H1 (cell line): ENCODE measurements at regions not wholly inside any gene's neighbourhood (a gene's known extent, or its start where the extent isn't known, plus 50 kb on each side); places are given as distances from the start of the nearest gene placed in this dataset.
"Not testable (repeated sequence)": the region's sequence is repeated elsewhere in the genome, so short reads cannot be mapped to it uniquely, and the experiment has no call there.

Experiments used
- CTCF ChIA-PET: fragments of 300-600 bp; sonication (Branson Sonifier 250); formaldehyde crosslinking; loops from one replicate; lab custom pipeline; 2021; ENCODE audit not compliant: partially characterized antibody; lab: Charles Lee
- POLR2A ChIA-PET: fragments of 300-600 bp; sonication (Branson Sonifier 250); formaldehyde crosslinking; loops from one replicate; lab custom pipeline; 2021; ENCODE audit warnings: inconsistent platforms; ENCODE audit not compliant: partially characterized antibody; lab: Charles Lee
- DNase-seq, 2 experiments: peaks; one replicate each; pipeline versions ENCODE4 v3.0.0 to v3.0.0-alpha.2; 2010 to 2022; ENCODE audit warnings: low spot score in 2 of 2, low read depth in 1 of 2, mixed read lengths in 1 of 2
- FAIRE-seq: peaks from 2 replicates; lab custom pipeline; 2011; peaks lifted over from hg19 to GRCh38; lab: Jason Lieb, UNC
- H2AFZ ChIP-seq: 2 replicates; pipeline ENCODE4 v1.8.1; 2012; ENCODE audit warnings: low read length, inconsistent platforms
- H2AK5ac ChIP-seq: 2 replicates; pipeline ENCODE4 v1.6.1; 2013; ENCODE audit warnings: low read depth, low read length
- H2BK120ac ChIP-seq: replicated peaks from 2 replicates; pipeline ENCODE3; 2013; ENCODE audit warnings: low read depth, low read length, inconsistent platforms
- H2BK12ac ChIP-seq: 2 replicates; pipeline ENCODE4 v1.6.1; 2013; ENCODE audit warnings: low read depth, low read length
- H2BK15ac ChIP-seq: 2 replicates; pipeline ENCODE4 v1.6.1; 2013; ENCODE audit warnings: low read length
- H2BK20ac ChIP-seq: 2 replicates; pipeline ENCODE4 v1.6.1; 2013; ENCODE audit warnings: low read length
- H2BK5ac ChIP-seq: 2 replicates; pipeline ENCODE4 v1.6.1; 2013; ENCODE audit warnings: low read depth, low read length
- H3K14ac ChIP-seq: 2 replicates; pipeline ENCODE4 v1.6.1; 2013; ENCODE audit warnings: inconsistent platforms; ENCODE audit not compliant: insufficient read length
- H3K18ac ChIP-seq: 2 replicates; pipeline ENCODE4 v1.6.1; 2013; ENCODE audit warnings: low read length; ENCODE audit errors: extremely low read depth
- H3K23ac ChIP-seq: 2 replicates; pipeline ENCODE4 v1.6.1; 2013; ENCODE audit warnings: inconsistent platforms; ENCODE audit not compliant: insufficient read length
- H3K23me2 ChIP-seq: 2 replicates; pipeline ENCODE4 v1.6.1; 2013; ENCODE audit warnings: low read depth, low read length
- H3K27ac ChIP-seq: 2 replicates; pipeline ENCODE4 v1.6.1; 2011; ENCODE audit warnings: low read depth, low read length, inconsistent platforms
- H3K27me3 ChIP-seq, 4 experiments: replicated peaks in 1 of 4; 1 replicate in 1 of 4; 2 replicates in 3 of 4; pipeline versions ENCODE4 v1.6.1 to v1.8.1; 2011 to 2013; ENCODE audit warnings: low read length in 3 of 4, mild to moderate bottlenecking in 3 of 4, inconsistent platforms in 2 of 4, mixed read lengths in 2 of 4, moderate library complexity in 1 of 4; ENCODE audit not compliant: control insufficient read depth in 3 of 4, insufficient read depth in 3 of 4; ENCODE audit errors: extremely low read depth in 1 of 4
- H3K36me3 ChIP-seq, 4 experiments: 2 replicates each; pipeline versions ENCODE4 v1.6.1 to v1.8.1; 2011 to 2013; ENCODE audit warnings: mild to moderate bottlenecking in 4 of 4, low read length in 3 of 4, moderate library complexity in 2 of 4, control low read depth in 1 of 4, inconsistent platforms in 1 of 4; ENCODE audit not compliant: insufficient read depth in 4 of 4, control insufficient read depth in 2 of 4
- H3K4ac ChIP-seq: replicated peaks from 2 replicates; pipeline ENCODE3; 2013; ENCODE audit warnings: low read length, low read depth, mixed read lengths, inconsistent platforms; ENCODE audit not compliant: insufficient read length
- H3K4me1 ChIP-seq, 4 experiments: replicated peaks in 1 of 4; 1 replicate in 1 of 4; 2 replicates in 3 of 4; pipeline versions ENCODE4 v1.6.1 to v1.8.1; 2011 to 2013; ENCODE audit warnings: low read length in 3 of 4, inconsistent platforms in 2 of 4, mixed read lengths in 1 of 4; ENCODE audit not compliant: insufficient read depth in 4 of 4, control insufficient read depth in 3 of 4
- H3K4me2 ChIP-seq, 2 experiments: 2 replicates each; pipeline versions ENCODE4 v1.6.1 to v1.8.1; 2011 to 2013; ENCODE audit warnings: low read depth in 2 of 2, low read length in 2 of 2, control low read depth in 1 of 2, inconsistent platforms in 1 of 2, mild to moderate bottlenecking in 1 of 2; ENCODE audit not compliant: insufficient read depth in 1 of 2
- H3K4me3 ChIP-seq, 4 experiments: fragments of 200-600, 300-600 bp in 1 of 4; sonication (generic), shearing (Covaris generic), sonication (Bioruptor Twin) in 1 of 4; 2 replicates each; pipeline versions ENCODE4 v1.5.1 to v1.8.1; 2011 to 2016; ENCODE audit warnings: low read length in 4 of 4, low read depth in 3 of 4, control low read depth in 2 of 4, inconsistent platforms in 2 of 4, mild to moderate bottlenecking in 2 of 4, mixed read lengths in 1 of 4, moderate library complexity in 1 of 4; ENCODE audit not compliant: insufficient read depth in 2 of 4; ENCODE audit errors: extremely low read depth in 1 of 4
- H3K56ac ChIP-seq: replicated peaks from 2 replicates; pipeline ENCODE3; 2013; ENCODE audit warnings: low read depth, mild to moderate bottlenecking, mixed read lengths, low read length, inconsistent platforms; ENCODE audit not compliant: insufficient read length
- H3K79me1 ChIP-seq: 2 replicates; pipeline ENCODE4 v1.6.1; 2013; ENCODE audit warnings: low read depth, low read length, control low read depth
- H3K79me2 ChIP-seq, 2 experiments: 2 replicates each; pipeline versions ENCODE4 v1.6.1 to v1.8.1; 2012 to 2013; ENCODE audit warnings: low read length in 2 of 2, mild to moderate bottlenecking in 2 of 2, inconsistent platforms in 1 of 2; ENCODE audit not compliant: insufficient read depth in 2 of 2, control insufficient read depth in 1 of 2
- H3K9ac ChIP-seq, 4 experiments: replicated peaks in 1 of 4; 1 replicate in 1 of 4; 2 replicates in 3 of 4; pipeline versions ENCODE4 v1.6.1 to v1.8.1; 2011 to 2013; ENCODE audit warnings: low read depth in 3 of 4, low read length in 3 of 4, control low read depth in 2 of 4, mild to moderate bottlenecking in 2 of 4, moderate library complexity in 2 of 4, inconsistent platforms in 1 of 4; ENCODE audit errors: extremely low read depth in 1 of 4
- H3K9me3 ChIP-seq, 2 experiments: 2 replicates each; pipeline versions ENCODE4 v1.6.1 to v1.8.1; 2012 to 2013; ENCODE audit warnings: mild to moderate bottlenecking in 2 of 2, moderate library complexity in 2 of 2, control low read depth in 1 of 2, inconsistent platforms in 1 of 2, low read depth in 1 of 2, low read length in 1 of 2, mixed read lengths in 1 of 2; ENCODE audit not compliant: insufficient read depth in 2 of 2
- H4K20me1 ChIP-seq, 2 experiments: replicated peaks in 1 of 2; 2 replicates each; pipeline versions ENCODE3 to v1.8.1; 2011 to 2013; ENCODE audit warnings: inconsistent platforms in 2 of 2, low read length in 2 of 2, mild to moderate bottlenecking in 1 of 2; ENCODE audit not compliant: insufficient read depth in 2 of 2, control insufficient read depth in 1 of 2
- H4K5ac ChIP-seq: 2 replicates; pipeline ENCODE4 v1.6.1; 2013; ENCODE audit warnings: low read length, low read depth, mixed read lengths, inconsistent platforms; ENCODE audit not compliant: insufficient read length
- H4K8ac ChIP-seq: 2 replicates; pipeline ENCODE4 v1.8.0; 2013; ENCODE audit warnings: mild to moderate bottlenecking, moderate library complexity, low read length, inconsistent platforms; ENCODE audit not compliant: insufficient read depth; ENCODE audit errors: extremely low read depth
- H4K91ac ChIP-seq: replicated peaks from 2 replicates; pipeline ENCODE3; 2013; ENCODE audit warnings: low read length, mixed read lengths, inconsistent platforms; ENCODE audit not compliant: insufficient read length
- WGBS, 2 experiments: shearing (Covaris generic) in 1 of 2; methylation state at CpG; one replicate each; pipeline versions ENCODE4 v1.1.6 to v1.1.7; 2013 to 2015; ENCODE audit warnings: low lambda C conversion rate in 2 of 2, mixed read lengths in 2 of 2, inconsistent platforms in 1 of 2, low coverage in 1 of 2, missing lambda C conversion rate in 1 of 2; ENCODE audit not compliant: insufficient replicate concordance in 2 of 2, insufficient coverage in 1 of 2, insufficient read length in 1 of 2; ENCODE audit errors: extremely low coverage in 1 of 2, missing lambda C conversion rate in 1 of 2; 5-methylcytosine and 5-hydroxymethylcytosine counted together

DNA sequence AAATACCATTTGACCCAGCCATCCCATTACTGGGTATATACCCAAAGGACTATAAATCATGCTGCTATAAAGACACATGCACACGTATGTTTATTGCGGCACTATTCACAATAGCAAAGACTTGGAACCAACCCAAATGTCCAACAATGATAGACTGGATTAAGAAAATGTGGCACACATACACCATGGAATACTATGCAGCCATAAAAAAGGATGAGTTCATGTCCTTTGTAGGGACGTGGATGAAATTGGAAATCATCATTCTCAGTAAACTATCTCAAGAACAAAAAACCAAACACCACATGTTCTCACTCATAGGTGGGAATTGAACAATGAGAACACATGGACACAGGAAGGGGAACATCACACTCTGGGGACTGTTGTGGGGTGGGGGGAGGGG, 142.1 kb upstream of the BEND6 start:
- H3K23ac ChIP-seq, H3K9me3 ChIP-seq, H3K9ac ChIP-seq, H4K91ac ChIP-seq, H2AK5ac ChIP-seq, DNase-seq, H2AFZ ChIP-seq, H3K27ac ChIP-seq, POLR2A ChIA-PET, H4K8ac ChIP-seq, H3K36me3 ChIP-seq, H3K4ac ChIP-seq, H3K79me1 ChIP-seq, H2BK15ac ChIP-seq, H4K20me1 ChIP-seq, H2BK12ac ChIP-seq, H3K56ac ChIP-seq, H2BK5ac ChIP-seq, H2BK120ac ChIP-seq, FAIRE-seq, CTCF ChIA-PET, H2BK20ac ChIP-seq, H3K23me2 ChIP-seq, H3K4me3 ChIP-seq, H3K14ac ChIP-seq, H3K27me3 ChIP-seq, H3K4me2 ChIP-seq, H3K4me1 ChIP-seq, H4K5ac ChIP-seq, H3K18ac ChIP-seq: not testable (repeated sequence)
- WGBS, 2 experiments: 73% methylated on average over 1 of the region's 3 CpGs; no CpG with 5 or more reads in 1 of the 2 experiments
- H3K79me2 ChIP-seq: peaks cover 0 to 94% of the 10 kb centered on the region in 2 experiments; a peak in 3 of 4 replicates
